Hematopoietic multipotent progenitor cell treated with erythropoietin and hydrocortisone succinate and interleukin-3 and kit ligand, for 4 days (in vitro differentiated cells): ENCODE measurements at regions not wholly inside any gene's neighbourhood (a gene's known extent, or its start where the extent isn't known, plus 50 kb on each side); places are given as distances from the start of the nearest gene placed in this dataset.
A peak's percentile ranks its signal among the peaks of the same experiment; 100 is the strongest.

Experiments
- DNase-seq: peaks from one replicate; pipeline ENCODE4 v3.0.0-alpha.2; 2015

GRCh38 chr7:25944777-25945515 is 207.1 kb upstream of the NFE2L3 start:
- no peak for DNase-seq

- DNase-seq: no peak
Observed at GRCh38 chr7:25945608-25946007, 206.4 kb upstream of the NFE2L3 start.

- no peak for DNase-seq
Observed at GRCh38 chr7:25946181-25946580, 205.8 kb upstream of the NFE2L3 start.

- DNase-seq: no peak
Observed at GRCh38 chr7:25947669-25948516, 204.1 kb upstream of the NFE2L3 start.

- DNase-seq: peak; percentile 69
Observed at GRCh38 chr7:25949736-25950487, 202.1 kb upstream of the NFE2L3 start.

GRCh38 chr7:25950488-25951413 is 201.2 kb upstream of the NFE2L3 start:
- peak; percentile 98 for DNase-seq

GRCh38 chr7:25951414-25952260 is 200.4 kb upstream of the NFE2L3 start:
- peak; percentile 13 for DNase-seq

- no peak for DNase-seq
Observed at GRCh38 chr7:25952261-25953057, 199.5 kb upstream of the NFE2L3 start.

- peak; percentile 64 for DNase-seq
Observed at GRCh38 chr7:25953859-25954258, 198.1 kb upstream of the NFE2L3 start.

GRCh38 chr7:25954395-25954794 is 197.6 kb upstream of the NFE2L3 start:
- no peak for DNase-seq

- DNase-seq: no peak
Observed at GRCh38 chr7:25959168-25959734, 192.7 kb upstream of the NFE2L3 start.

- no peak for DNase-seq
Observed at GRCh38 chr7:25963733-25964132, 188.3 kb upstream of the NFE2L3 start.

- no peak for DNase-seq
Observed at GRCh38 chr7:25964483-25964991, 187.5 kb upstream of the NFE2L3 start.

- DNase-seq: no peak
Observed at GRCh38 chr7:25965405-25966123, 186.4 kb upstream of the NFE2L3 start.

GRCh38 chr7:25966469-25966868 is 185.5 kb upstream of the NFE2L3 start:
- no peak for DNase-seq

- peak; percentile 12 for DNase-seq
Observed at GRCh38 chr7:25967278-25968204, 184.5 kb upstream of the NFE2L3 start.

- no peak for DNase-seq
Observed at GRCh38 chr7:25968205-25968993, 183.6 kb upstream of the NFE2L3 start.
